Esophagus muscularis mucosa (tissue), 4 donors: ENCODE measurements at regions not wholly inside any gene's neighbourhood (a gene's known extent, or its start where the extent isn't known, plus 50 kb on each side); places are given as distances from the start of the nearest gene placed in this dataset.

Source experiments
- DNase-seq: peaks from one replicate; pipeline ENCODE4 v3.0.0-alpha.2; 2017; ENCODE audit errors: extremely low spot score
- H3K27ac ChIP-seq, 4 donors: fragments of 200-600 bp; sonication (generic); replicated peaks in 1 of 4; 1 replicate in 3 of 4; 2 replicates in 1 of 4; pipeline ENCODE4 v1.5.1; 2016 to 2019; ENCODE audit warnings: mild to moderate bottlenecking in 1 of 4
- H3K27me3 ChIP-seq, 4 donors: fragments of 200-600 bp; sonication (generic); one replicate each; pipeline versions ENCODE4 v1.5.1 to v1.6.0; 2016 to 2019
- H3K36me3 ChIP-seq, 4 donors: fragments of 200-600 bp; sonication (generic); one replicate each; pipeline ENCODE4 v1.5.1; 2016 to 2019
- H3K4me1 ChIP-seq, 4 donors: fragments of 200-600 bp; sonication (generic); one replicate each; pipeline ENCODE4 v1.5.1; 2016 to 2019
- H3K4me3 ChIP-seq, 4 donors: fragments of 200-600 bp; sonication (generic); 1 replicate in 2 of 4; 2 replicates in 2 of 4; pipeline ENCODE4 v1.5.1; 2016 to 2019; ENCODE audit warnings: mild to moderate bottlenecking in 4 of 4, moderate library complexity in 1 of 4
- H3K9me3 ChIP-seq, 4 donors: fragments of 200-600 bp; sonication (generic); 1 replicate in 3 of 4; 2 replicates in 1 of 4; pipeline ENCODE4 v1.5.1; 2016 to 2019
- EP300 ChIP-seq: sonication (generic); formaldehyde crosslinking; IDR thresholded peaks from one replicate; pipeline ENCODE4 v1.6.1; 2017; ENCODE audit warnings: antibody characterized with exemption
- POLR2A ChIP-seq: fragments of 450-650 bp; IDR thresholded peaks from one replicate; pipeline ENCODE4 v1.6.1; 2017; ENCODE audit warnings: antibody characterized with exemption, moderate library complexity, mild to moderate bottlenecking, low read depth
- POLR2AphosphoS5 ChIP-seq, 2 donors: sonication (generic); formaldehyde crosslinking; IDR thresholded peaks; one replicate each; pipeline ENCODE4 v1.6.1; 2017; ENCODE audit warnings: antibody characterized with exemption in 2 of 2
- WGBS: methylation state at CpG from one replicate; pipeline ENCODE4 v1.1.5; 2018; 5-methylcytosine and 5-hydroxymethylcytosine counted together
- intact Hi-C: fragments of 100-400 bp; cut with DNase I; formaldehyde crosslinking; loops from one replicate; pipeline ENCODE4 v1.15.1; 2023
- TF ChIP-seq, protein P1 (sequence below), 3 experiments: fragments of 200-600 bp in 2 of 3; fragments of 450-650 bp in 1 of 3; sonication (generic) in 2 of 3; IDR thresholded peaks; one replicate each; pipeline ENCODE4 v1.5.1; 2017 to 2019; ENCODE audit warnings: antibody characterized with exemption in 3 of 3, mild to moderate bottlenecking in 2 of 3, moderate library complexity in 1 of 3

DNA sequence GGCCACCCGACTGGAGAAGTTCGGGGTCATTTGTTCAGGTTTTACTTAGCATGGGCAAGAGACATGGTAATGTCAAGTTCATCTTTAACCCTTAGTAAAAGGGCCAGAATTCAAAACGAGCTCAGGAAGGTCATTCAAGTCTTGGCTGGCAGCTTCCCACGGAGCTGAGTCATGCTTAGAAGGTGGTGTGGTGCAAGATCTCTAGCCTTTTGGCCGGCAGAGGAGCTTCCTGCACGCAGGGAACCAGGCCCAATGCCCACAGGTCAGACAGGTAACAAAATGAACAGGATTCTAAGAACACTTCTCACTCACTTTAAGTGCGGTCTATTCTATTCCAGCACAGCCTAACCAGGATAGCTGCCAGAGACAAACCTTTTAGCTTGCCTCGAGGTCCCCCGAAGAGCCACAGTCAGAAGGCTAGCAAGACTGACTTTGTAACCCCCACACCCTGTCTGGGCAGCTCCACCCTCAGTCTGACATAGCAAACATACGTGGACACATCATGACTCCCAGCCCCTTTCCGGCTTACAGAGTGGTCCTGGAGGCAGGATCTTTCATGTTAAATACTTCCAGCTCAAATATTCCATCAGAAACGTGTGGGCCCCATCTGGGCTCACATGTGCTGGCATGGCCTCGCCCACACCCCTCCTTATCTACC lies 292.7 kb downstream of the BCL11A start:
- TF ChIP-seq, protein P1, sequence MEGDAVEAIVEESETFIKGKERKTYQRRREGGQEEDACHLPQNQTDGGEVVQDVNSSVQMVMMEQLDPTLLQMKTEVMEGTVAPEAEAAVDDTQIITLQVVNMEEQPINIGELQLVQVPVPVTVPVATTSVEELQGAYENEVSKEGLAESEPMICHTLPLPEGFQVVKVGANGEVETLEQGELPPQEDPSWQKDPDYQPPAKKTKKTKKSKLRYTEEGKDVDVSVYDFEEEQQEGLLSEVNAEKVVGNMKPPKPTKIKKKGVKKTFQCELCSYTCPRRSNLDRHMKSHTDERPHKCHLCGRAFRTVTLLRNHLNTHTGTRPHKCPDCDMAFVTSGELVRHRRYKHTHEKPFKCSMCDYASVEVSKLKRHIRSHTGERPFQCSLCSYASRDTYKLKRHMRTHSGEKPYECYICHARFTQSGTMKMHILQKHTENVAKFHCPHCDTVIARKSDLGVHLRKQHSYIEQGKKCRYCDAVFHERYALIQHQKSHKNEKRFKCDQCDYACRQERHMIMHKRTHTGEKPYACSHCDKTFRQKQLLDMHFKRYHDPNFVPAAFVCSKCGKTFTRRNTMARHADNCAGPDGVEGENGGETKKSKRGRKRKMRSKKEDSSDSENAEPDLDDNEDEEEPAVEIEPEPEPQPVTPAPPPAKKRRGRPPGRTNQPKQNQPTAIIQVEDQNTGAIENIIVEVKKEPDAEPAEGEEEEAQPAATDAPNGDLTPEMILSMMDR (IDR thresholded peaks at IDR 0.05) = no peak
- TF ChIP-seq POLR2A (no peak), POLR2AphosphoS5 (IDR thresholded peaks at IDR 0.05) (no peak), EP300 (no peak)
- WGBS = 69% methylated on average over 13 of the region's 13 CpGs
- no peaks in the 10 kb centered on the region for H3K9me3 ChIP-seq
- peak; percentile 64 for DNase-seq
- no peak overlapping the region for H3K4me3 ChIP-seq
- H3K27ac ChIP-seq = no peak overlapping the region
- intact Hi-C loops = no loop called here
- H3K36me3 ChIP-seq = no peaks in the 10 kb centered on the region
- no peaks in the 10 kb centered on the region for H3K4me1 ChIP-seq
- no peaks in the 10 kb centered on the region for H3K27me3 ChIP-seq

DNA sequence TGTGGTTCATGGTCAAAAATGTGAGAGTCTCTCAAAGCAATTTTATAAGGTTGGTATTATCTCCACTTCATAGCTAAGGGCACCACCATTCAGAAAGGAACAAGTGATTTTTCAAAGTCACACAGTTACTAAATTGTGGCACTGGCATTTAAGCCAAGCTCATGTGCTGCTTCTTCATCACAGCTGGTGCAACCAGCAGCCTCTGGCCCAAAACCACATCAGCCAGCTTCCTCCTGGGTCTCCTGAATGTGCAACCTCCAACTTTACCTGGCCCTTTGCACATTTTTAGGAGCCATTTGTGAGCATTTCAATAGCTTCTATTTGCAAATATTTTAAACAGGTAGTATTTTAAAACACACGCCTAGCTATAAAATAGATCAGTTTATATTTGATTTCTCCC lies 293.7 kb downstream of the BCL11A start:
- WGBS = 93% methylated on average over 1 of the region's 1 CpG
- H3K27me3 ChIP-seq = no peaks in the 10 kb centered on the region
- H3K4me1 ChIP-seq = no peaks in the 10 kb centered on the region
- no peaks in the 10 kb centered on the region for H3K36me3 ChIP-seq
- H3K4me3 ChIP-seq = no peak overlapping the region
- no peak for TF ChIP-seq POLR2A
- H3K27ac ChIP-seq = no peak overlapping the region
- no peaks in the 10 kb centered on the region for H3K9me3 ChIP-seq
- peak; percentile 45 for DNase-seq
- intact Hi-C loops = no loop called here

DNA sequence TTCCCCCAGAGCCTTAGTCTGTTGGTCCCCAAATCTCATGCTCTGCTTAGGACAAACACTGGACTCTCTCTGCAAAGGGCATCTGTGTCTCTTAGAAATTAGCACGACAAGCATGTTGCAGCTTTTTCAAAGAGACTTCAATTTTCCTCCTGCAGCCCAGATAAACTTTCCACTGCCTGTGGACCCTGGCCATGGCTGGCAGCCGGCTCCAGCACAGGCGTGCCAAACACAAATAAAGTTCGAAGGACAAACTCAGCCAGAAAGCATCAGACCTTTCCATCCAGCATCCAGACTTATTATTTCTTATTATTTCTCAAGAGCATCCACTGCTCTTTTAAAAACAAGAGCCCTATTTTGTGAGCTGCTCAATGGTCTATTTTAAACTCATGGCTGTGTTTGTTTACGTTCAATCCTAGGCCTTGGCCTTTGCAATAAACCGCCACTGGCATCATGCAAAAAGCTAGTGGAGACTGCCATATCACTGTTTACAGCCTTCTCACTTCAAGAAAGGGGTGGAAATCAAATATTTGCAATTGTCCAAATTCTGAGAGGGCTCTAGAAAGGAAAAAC lies 300.8 kb downstream of the BCL11A start:
- Histone ChIP-seq H3K4me1 (no peaks in the 10 kb centered on the region), H3K27me3 (no peaks in the 10 kb centered on the region), H3K27ac (no peak overlapping the region), H3K9me3 (no peaks in the 10 kb centered on the region), H3K36me3 (no peaks in the 10 kb centered on the region), H3K4me3 (no peak overlapping the region)
- peak; percentile 77 for DNase-seq
- TF ChIP-seq POLR2AphosphoS5 (IDR thresholded peaks at IDR 0.05) = no peak
- no peak for TF ChIP-seq EP300
- TF ChIP-seq, protein P1 (IDR thresholded peaks at IDR 0.05) = no peak
- TF ChIP-seq POLR2A = no peak
- WGBS = 52% methylated on average over 6 of the region's 6 CpGs
- intact Hi-C loops = no loop called here

DNA sequence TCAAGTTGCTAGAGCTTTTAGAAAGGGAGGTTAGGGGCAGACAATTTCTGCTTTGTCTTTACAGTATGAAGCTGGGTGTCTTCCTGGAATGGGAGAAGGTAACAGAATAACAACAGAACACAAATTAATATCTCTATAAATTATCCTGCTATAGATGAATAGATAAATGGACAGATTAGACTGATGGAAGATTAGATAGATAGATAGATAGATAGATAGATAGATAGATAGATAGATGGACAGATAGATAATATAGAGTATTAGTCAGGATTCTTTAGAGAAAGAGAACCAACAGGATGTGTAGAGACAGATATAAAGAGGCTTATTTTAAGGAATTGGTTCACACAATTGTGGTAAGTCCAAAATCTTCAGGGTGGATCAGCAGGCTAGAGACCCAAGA lies 302.2 kb downstream of the BCL11A start:
- no peaks in the 10 kb centered on the region for H3K4me1 ChIP-seq
- TF ChIP-seq POLR2AphosphoS5 (IDR thresholded peaks at IDR 0.05) = no peak
- TF ChIP-seq, protein P1 (IDR thresholded peaks at IDR 0.05) = no peak
- TF ChIP-seq POLR2A = no peak
- no peak for TF ChIP-seq EP300
- no peak overlapping the region for H3K27ac ChIP-seq
- no peaks in the 10 kb centered on the region for H3K27me3 ChIP-seq
- H3K4me3 ChIP-seq = no peak overlapping the region
- H3K9me3 ChIP-seq = no peaks in the 10 kb centered on the region
- intact Hi-C loops = no loop called here
- no peak for DNase-seq
- no peaks in the 10 kb centered on the region for H3K36me3 ChIP-seq

DNA sequence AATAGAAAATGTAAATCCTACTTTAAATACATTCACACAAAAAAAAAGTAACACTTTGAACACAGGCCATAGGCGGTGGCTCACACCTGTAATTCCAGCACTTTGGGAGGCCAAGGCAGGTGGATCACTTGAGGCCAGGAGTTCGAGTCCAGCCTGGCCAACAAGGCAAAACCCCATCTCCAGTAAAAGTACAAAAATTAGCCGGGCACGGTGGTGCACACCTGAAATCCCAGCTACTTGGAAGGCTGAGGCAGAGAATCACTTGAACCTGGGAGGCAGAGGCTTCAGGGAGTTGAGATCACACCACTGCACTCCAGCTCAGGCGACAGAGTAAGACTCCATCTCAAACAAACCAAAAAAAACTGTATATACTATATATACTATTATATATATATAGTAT lies 303.6 kb downstream of the BCL11A start:
- Histone ChIP-seq H3K4me1 (no peaks in the 10 kb centered on the region), H3K9me3 (no peaks in the 10 kb centered on the region), H3K27me3 (no peaks in the 10 kb centered on the region), H3K27ac (no peak overlapping the region), H3K4me3 (no peak overlapping the region), H3K36me3 (no peaks in the 10 kb centered on the region)
- intact Hi-C loops = no loop called here
- WGBS = 89% methylated on average over 5 of the region's 5 CpGs
- peak; percentile 75 for DNase-seq
- TF ChIP-seq EP300 (no peak), POLR2A (no peak), POLR2AphosphoS5 (IDR thresholded peaks at IDR 0.05) (no peak)
- TF ChIP-seq, protein P1 (IDR thresholded peaks at IDR 0.05) = no peak
